DMS53 treated with DMSO at 0.1 percent for 48 hours (cell line): ENCODE measurements at regions not wholly inside any gene's neighbourhood (a gene's known extent, or its start where the extent isn't known, plus 50 kb on each side); places are given as distances from the start of the nearest gene placed in this dataset.
"Not testable (repeated sequence)": the region's sequence is repeated elsewhere in the genome, so short reads cannot be mapped to it uniquely, and the experiment has no call there.

Experiments
- DNase-seq: peaks from one replicate; lab custom pipeline; 2025; ENCODE audit not compliant: unreplicated experiment; lab: John Stamatoyannopoulos, UW

- not testable (repeated sequence) for DNase-seq
Measured at GRCh38 chr10:95137990-95138625, 55.9 kb upstream of the ACSM6 start.

DNA sequence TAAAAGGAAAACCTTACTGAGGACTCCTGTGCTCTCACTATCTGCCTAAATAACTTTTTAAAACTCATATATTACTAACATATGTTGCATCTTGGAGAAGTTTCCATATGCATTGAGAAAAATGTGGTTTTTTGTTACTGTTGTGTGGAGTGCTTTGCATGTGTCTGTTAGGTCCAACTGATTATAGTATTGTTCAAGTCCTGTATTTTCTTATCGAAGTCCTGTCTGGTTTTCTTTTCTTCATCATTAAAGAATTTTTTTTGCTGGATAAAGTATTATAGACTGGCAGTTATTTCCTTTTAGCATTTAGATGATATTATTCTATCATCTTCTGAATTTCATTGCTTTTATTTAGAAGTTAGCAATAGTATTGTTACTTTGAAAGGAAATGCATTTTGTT, 59.5 kb upstream of the ACSM6 start:
- no peak for DNase-seq

DNA sequence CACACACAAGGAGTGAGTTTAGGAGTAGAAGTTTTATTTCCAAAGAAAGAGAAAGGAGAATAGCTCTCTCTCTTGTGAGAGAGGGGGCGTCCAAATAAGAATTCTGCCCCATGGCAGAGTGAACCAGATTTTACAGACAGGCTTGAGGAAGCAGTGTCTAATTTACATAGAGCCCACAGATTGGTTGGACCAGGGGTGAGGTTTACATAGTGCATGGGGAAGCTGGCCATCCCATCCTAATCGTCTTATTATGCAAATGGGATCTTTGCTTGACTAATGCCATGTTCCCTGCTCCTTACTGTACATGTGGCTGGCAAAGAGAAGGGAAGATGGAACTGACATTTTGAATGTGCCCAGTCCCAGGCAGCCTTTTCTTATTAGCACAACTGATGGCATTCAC, 60.0 kb upstream of the ACSM6 start:
- no peak for DNase-seq

DNA sequence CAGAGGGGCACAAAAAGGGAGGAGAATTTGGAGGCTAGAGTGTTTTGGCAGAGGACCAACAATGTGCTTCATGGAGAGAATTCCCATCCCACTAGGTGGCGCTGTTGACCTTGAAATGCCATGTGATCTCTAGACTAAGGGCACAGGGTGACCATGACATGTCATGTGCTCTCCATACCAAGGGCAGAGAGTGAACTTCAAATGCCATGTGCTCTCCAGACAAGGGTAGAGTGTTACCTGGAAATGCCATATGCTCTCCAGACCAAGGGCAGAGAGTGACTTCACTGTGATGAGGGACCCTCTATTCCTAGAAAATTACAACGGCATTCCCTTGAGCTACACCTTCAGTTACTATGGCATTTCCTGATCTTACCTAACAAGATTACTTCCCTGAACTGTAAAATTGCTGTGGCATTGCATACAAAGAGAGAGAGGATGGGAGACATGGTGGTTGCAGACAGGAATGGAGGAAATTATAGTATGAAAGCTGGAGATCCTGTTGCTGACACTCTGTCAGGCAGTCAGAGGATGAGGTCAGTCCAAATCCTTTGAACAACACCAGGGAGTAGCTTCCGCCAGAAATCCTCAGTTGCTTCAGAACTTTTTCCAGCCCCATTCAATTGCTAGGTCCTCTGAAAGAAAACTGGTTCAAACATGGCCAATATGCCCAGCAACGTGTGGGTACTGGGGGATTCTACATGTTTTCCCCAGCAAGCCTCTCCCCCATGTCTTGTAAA, 60.9 kb upstream of the ACSM6 start:
- peak; percentile 62 for DNase-seq

DNA sequence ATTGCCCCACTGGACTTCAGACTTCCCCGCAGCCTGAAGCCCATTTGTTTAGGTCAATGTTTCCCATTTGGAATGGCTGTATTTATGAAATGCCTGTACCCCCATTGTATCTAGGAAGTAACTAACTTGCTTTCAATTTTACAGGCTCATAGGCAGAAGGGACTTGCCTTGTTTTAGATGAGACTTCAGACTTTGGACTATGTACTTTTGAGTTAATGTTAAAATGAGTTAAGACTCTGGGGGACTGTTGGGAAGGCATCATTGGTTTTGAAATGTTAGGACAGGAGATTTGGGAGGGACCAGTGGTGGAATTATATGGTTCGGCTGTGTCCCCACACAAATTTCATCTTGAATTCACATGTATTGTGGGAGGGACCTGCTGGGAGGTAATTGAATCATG, 61.1 kb upstream of the CYP2C8 start:
- DNase-seq: not testable (repeated sequence)

DNA sequence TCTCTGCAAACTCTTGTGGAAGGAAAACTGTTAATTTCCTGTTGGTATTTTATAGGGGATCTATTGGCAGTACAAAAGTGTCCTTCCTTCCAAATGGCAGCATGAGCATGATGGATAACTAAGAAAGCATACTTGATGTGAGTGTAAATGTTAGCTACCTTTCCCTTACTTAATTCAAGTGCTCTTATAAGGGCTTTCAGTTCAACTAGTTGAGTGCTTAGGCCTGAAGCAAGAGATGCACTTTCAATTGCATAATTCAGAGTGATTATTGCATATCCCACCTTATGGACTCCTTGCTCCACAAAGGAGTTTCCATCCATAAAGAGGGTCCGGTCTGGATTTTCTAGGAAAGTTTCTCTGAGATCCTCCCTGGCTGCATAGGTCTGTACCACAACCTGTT, 56.3 kb upstream of the CYP2C8 start:
- DNase-seq: no peak

DNA sequence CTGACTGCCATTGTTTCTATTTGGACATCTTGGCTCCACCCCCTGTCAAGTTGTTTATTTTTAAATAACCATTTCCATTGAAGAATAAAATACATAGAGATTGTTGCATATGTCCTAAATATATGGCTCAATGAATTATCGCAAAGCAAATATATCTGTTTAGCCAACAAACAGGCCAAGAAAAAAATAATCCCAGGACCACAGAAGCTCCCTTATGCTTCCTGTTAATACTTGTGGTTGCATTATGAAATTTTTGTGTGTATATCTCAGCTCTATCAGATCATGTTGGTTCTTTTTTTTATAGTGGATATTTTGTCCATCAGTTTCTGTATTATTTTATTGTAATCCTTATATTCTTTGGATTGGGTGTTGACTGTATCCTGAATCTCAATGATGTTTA, 53.4 kb upstream of the CYP2C8 start:
- no peak for DNase-seq

- peak; percentile 33 for DNase-seq
Measured at GRCh38 chr10:95121904-95122303, 52.6 kb upstream of the CYP2C8 start.
